T-cell (primary cell): ENCODE measurements at regions not wholly inside any gene's neighbourhood (a gene's known extent, or its start where the extent isn't known, plus 50 kb on each side); places are given as distances from the start of the nearest gene placed in this dataset.
"Not testable (repeated sequence)": the region's sequence is repeated elsewhere in the genome, so short reads cannot be mapped to it uniquely, and the experiment has no call there.

Experiments
- ATAC-seq, 4 experiments: fragments of 200-7000 bp in 3 of 4; fragments of 150-1000 bp in 1 of 4; cut with Tn5 transposase; replicated peaks in 1 of 4; 1 replicate in 3 of 4; 2 replicates in 1 of 4; pipeline ENCODE4 v1.10.0; 2021; ENCODE audit warnings: moderate library complexity in 3 of 4, mild to moderate bottlenecking in 2 of 4, moderate number of reproducible peaks in 1 of 4
- CTCF ChIA-PET, 2 donors: fragments of 300-600 bp; sonication (Branson Sonifier 250); formaldehyde crosslinking; loops; one replicate each; lab custom pipeline; 2022; ENCODE audit warnings: antibody characterized with exemption in 2 of 2; lab: Charles Lee
- POLR2A ChIA-PET, 2 donors: fragments of 300-600 bp; sonication (Branson Sonifier 250); formaldehyde crosslinking; loops; one replicate each; lab custom pipeline; 2022; ENCODE audit warnings: antibody characterized with exemption in 2 of 2; lab: Charles Lee
- DNase-seq, 35 experiments: peaks; one replicate each; pipeline versions ENCODE4 v3.0.0 to v3.0.0-alpha.2; 2013 to 2023
- H3K27ac ChIP-seq: one replicate; pipeline ENCODE4 v1.5.1; 2013; ENCODE audit warnings: low read length
- H3K27me3 ChIP-seq, 2 experiments: replicated peaks in 1 of 2; 1 replicate in 1 of 2; 2 replicates in 1 of 2; pipeline versions ENCODE4 v1.6.1 to v1.7.0; 2013; ENCODE audit warnings: low read length in 1 of 2, mixed read lengths in 1 of 2; ENCODE audit not compliant: control insufficient read depth in 2 of 2, insufficient read depth in 2 of 2; ENCODE audit errors: extremely low read depth in 1 of 2
- H3K36me3 ChIP-seq, 2 donors: 1 replicate in 1 of 2; 2 replicates in 1 of 2; pipeline versions ENCODE4 v1.6.1 to v1.7.0; 2013; ENCODE audit warnings: low read length in 1 of 2; ENCODE audit not compliant: control insufficient read depth in 2 of 2, insufficient read depth in 1 of 2; ENCODE audit errors: extremely low read depth in 1 of 2
- H3K4me1 ChIP-seq, 2 experiments: 1 replicate in 1 of 2; 2 replicates in 1 of 2; pipeline versions ENCODE4 v1.6.1 to v1.7.0; 2013; ENCODE audit warnings: low read length in 2 of 2, mixed read lengths in 1 of 2; ENCODE audit not compliant: insufficient read depth in 2 of 2, control insufficient read depth in 1 of 2; ENCODE audit errors: extremely low read depth in 1 of 2
- H3K4me3 ChIP-seq, 2 donors: 1 replicate in 1 of 2; 2 replicates in 1 of 2; pipeline versions ENCODE4 v1.5.1 to v1.7.0; 2013; ENCODE audit warnings: mild to moderate bottlenecking in 2 of 2, low read length in 1 of 2, moderate library complexity in 1 of 2; ENCODE audit not compliant: control insufficient read depth in 1 of 2; ENCODE audit errors: extremely low read depth in 1 of 2
- H3K9me3 ChIP-seq: 2 replicates; pipeline ENCODE4 v1.7.0; 2013
- H3K27ac Mint-ChIP-seq, 2 donors: one replicate each; pipeline ENCODE4 v1.8.0; 2020 to 2021; ENCODE audit warnings: mild to moderate bottlenecking in 2 of 2, mixed read lengths in 2 of 2
- H3K27me3 Mint-ChIP-seq, 2 donors: one replicate each; pipeline ENCODE4 v1.8.0; 2021 to 2022; ENCODE audit warnings: mixed read lengths in 2 of 2
- H3K36me3 Mint-ChIP-seq: one replicate; pipeline ENCODE4 v1.8.0; 2021; ENCODE audit warnings: mixed read lengths
- H3K4me1 Mint-ChIP-seq, 3 donors: one replicate each; pipeline ENCODE4 v1.8.0; 2020 to 2022; ENCODE audit warnings: mixed read lengths in 3 of 3, mild to moderate bottlenecking in 1 of 3
- H3K4me3 Mint-ChIP-seq, 3 donors: one replicate each; pipeline ENCODE4 v1.8.0; 2020 to 2022; ENCODE audit warnings: mild to moderate bottlenecking in 3 of 3, mixed read lengths in 3 of 3, moderate library complexity in 3 of 3
- H3K9me3 Mint-ChIP-seq, 3 donors: one replicate each; pipeline ENCODE4 v1.8.0; 2020 to 2022; ENCODE audit warnings: mixed read lengths in 3 of 3
- WGBS: methylation state at CpG from one replicate; pipeline ENCODE4 v1.1.5; 2013; ENCODE audit warnings: missing lambda C conversion rate; ENCODE audit not compliant: insufficient coverage; 5-methylcytosine and 5-hydroxymethylcytosine counted together

DNA sequence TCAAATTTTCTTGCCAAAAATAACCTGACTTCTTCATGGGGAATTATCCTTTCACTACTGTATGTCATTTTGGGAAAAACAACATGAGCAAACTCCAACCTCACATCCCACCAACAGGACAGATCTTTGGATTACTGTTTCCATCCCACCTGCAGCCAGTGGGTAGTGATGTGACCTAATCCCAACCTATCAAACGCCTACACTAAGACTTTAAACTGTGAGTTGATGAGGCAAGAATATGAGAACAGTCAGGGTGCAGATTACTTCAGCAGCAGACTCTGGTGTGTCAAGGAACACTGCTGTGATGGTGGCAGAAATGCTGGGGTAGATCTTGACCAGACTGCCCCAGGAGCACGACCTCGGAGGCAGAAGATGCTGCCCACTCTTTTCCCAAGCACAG lies 293.2 kb downstream of the DUSP6 start:
- POLR2A ChIA-PET = no interaction called here
- H3K27ac Mint-ChIP-seq = no peak overlapping the region
- Histone ChIP-seq H3K27me3 (no peaks in the 10 kb centered on the region), H3K4me3 (no peak overlapping the region), H3K27ac (no peak overlapping the region), H3K36me3 (no peaks in the 10 kb centered on the region), H3K4me1 (no peaks in the 10 kb centered on the region), H3K9me3 (no peaks in the 10 kb centered on the region)
- H3K36me3 Mint-ChIP-seq = no peaks in the 10 kb centered on the region
- DNase-seq (no peak), ATAC-seq (no peak)
- 38% methylated on average over 2 of the region's 3 CpGs for WGBS
- CTCF ChIA-PET = interaction anchor here in 1 of 2 donors (0.7 kb wide), 1 partner anchor 971 kb away, joined by 4 read pairs; no protein-coding TSS in a partner anchor
- H3K4me3 Mint-ChIP-seq = no peak overlapping the region
- no peaks in the 10 kb centered on the region for H3K9me3 Mint-ChIP-seq
- H3K27me3 Mint-ChIP-seq = peaks cover 0 to 7% of the 10 kb centered on the region in 2 donors
- no peaks in the 10 kb centered on the region for H3K4me1 Mint-ChIP-seq

DNA sequence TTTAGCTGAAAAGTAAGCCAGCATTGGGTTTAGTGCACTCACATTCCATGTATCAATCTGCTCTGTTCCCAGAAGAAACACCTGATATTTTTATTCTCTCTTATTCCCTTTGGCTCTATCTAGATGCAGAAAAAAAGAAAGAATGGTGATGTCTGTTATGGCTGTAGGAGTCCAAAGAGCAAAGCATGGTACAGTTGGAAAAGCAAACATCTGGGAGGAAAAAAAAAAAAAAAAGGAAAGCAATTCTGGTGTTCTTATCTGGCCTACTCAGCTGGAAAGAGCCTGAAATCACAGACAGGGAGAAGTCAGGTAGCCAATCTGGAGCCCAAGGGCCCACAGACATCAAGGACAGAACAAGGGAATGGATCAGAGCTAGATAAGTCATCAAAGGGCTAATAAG lies 293.9 kb downstream of the DUSP6 start:
- H3K9me3 ChIP-seq = no peaks in the 10 kb centered on the region
- ATAC-seq (no peak), DNase-seq (no peak)
- no peaks in the 10 kb centered on the region for H3K36me3 ChIP-seq
- H3K4me3 ChIP-seq = no peak overlapping the region
- POLR2A ChIA-PET = no interaction called here
- CTCF ChIA-PET = interaction anchor here in 1 of 2 donors (0.7 kb wide), 1 partner anchor 972 kb away, joined by 4 read pairs; no protein-coding TSS in a partner anchor
- no peak overlapping the region for H3K4me3 Mint-ChIP-seq
- H3K27me3 Mint-ChIP-seq = peaks cover 0 to 5% of the 10 kb centered on the region in 2 donors
- no peaks in the 10 kb centered on the region for H3K4me1 ChIP-seq
- no peak overlapping the region for H3K27ac Mint-ChIP-seq
- no peaks in the 10 kb centered on the region for H3K4me1 Mint-ChIP-seq
- H3K27ac ChIP-seq = no peak overlapping the region
- H3K36me3 Mint-ChIP-seq = no peaks in the 10 kb centered on the region
- H3K9me3 Mint-ChIP-seq = peaks cover 0 to under 1% (median 0%) of the 10 kb centered on the region in 3 donors
- no peaks in the 10 kb centered on the region for H3K27me3 ChIP-seq

GRCh38 chr12:89053817-89054216 lies 298.5 kb downstream of the DUSP6 start:
- H3K9me3 ChIP-seq, H3K4me3 ChIP-seq, H3K27me3 ChIP-seq, ATAC-seq, DNase-seq, H3K27me3 Mint-ChIP-seq, H3K4me1 Mint-ChIP-seq, H3K27ac Mint-ChIP-seq, H3K4me3 Mint-ChIP-seq, H3K9me3 Mint-ChIP-seq, H3K27ac ChIP-seq, H3K4me1 ChIP-seq, H3K36me3 Mint-ChIP-seq, POLR2A ChIA-PET, H3K36me3 ChIP-seq: not testable (repeated sequence)
- no CpG with 5 or more reads among the region's 4 CpGs for WGBS
- CTCF ChIA-PET = interaction anchor here in 1 of 2 donors (0.7 to 0.9 kb wide), 2 partner anchors 414 to 475 kb away, joined by 3 to 5 read pairs; no protein-coding TSS in a partner anchor

GRCh38 chr12:89051065-89051677 lies 301.1 kb downstream of the DUSP6 start:
- H3K4me3 ChIP-seq = no peak overlapping the region
- peaks cover 0 to 4% (median 0%) of the 10 kb centered on the region in 3 donors for H3K9me3 Mint-ChIP-seq
- ChIA-PET CTCF (interaction anchor here (0.7 to 2.6 kb wide), 12 partner anchors 12 to 476 kb away, joined by 3 to 20 read pairs (median 4); partner anchors contain the start of gene GALNT4 (in 1 of the 2)), POLR2A (no interaction called here)
- no peaks in the 10 kb centered on the region for H3K4me1 Mint-ChIP-seq
- H3K27ac ChIP-seq = no peak overlapping the region
- H3K27me3 Mint-ChIP-seq = peaks cover 0 to 5% of the 10 kb centered on the region in 2 donors
- no peaks in the 10 kb centered on the region for H3K9me3 ChIP-seq
- no peaks in the 10 kb centered on the region for H3K36me3 Mint-ChIP-seq
- no peak overlapping the region for H3K27ac Mint-ChIP-seq
- no peaks in the 10 kb centered on the region for H3K36me3 ChIP-seq
- ATAC-seq = peak in 2 of 4 experiments; percentile 62 to 63
- WGBS = no CpG with 5 or more reads among the region's 2 CpGs
- DNase-seq = peak in 10 of 35 experiments; percentile 2 to 73 (median 14)
- H3K4me1 ChIP-seq = no peaks in the 10 kb centered on the region
- H3K4me3 Mint-ChIP-seq = no peak overlapping the region
- peaks cover 0 to 5% of the 10 kb centered on the region in 2 experiments for H3K27me3 ChIP-seq

- Histone ChIP-seq H3K4me3 (no peak overlapping the region), H3K9me3 (no peaks in the 10 kb centered on the region), H3K27ac (no peak overlapping the region), H3K4me1 (no peaks in the 10 kb centered on the region), H3K36me3 (no peaks in the 10 kb centered on the region), H3K27me3 (peaks cover 0 to 4% of the 10 kb centered on the region in 2 experiments)
- POLR2A ChIA-PET = no interaction called here
- Mint-ChIP-seq H3K36me3 (no peaks in the 10 kb centered on the region), H3K4me1 (no peaks in the 10 kb centered on the region), H3K27me3 (no peaks in the 10 kb centered on the region), H3K4me3 (no peak overlapping the region), H3K9me3 (no peaks in the 10 kb centered on the region), H3K27ac (no peak overlapping the region)
- DNase-seq (no peak), ATAC-seq (no peak)
- no CpG with 5 or more reads among the region's 2 CpGs for WGBS
- CTCF ChIA-PET = interaction anchor here in 1 of 2 donors (0.8 to 1.8 kb wide), 2 partner anchors 29 to 414 kb away, joined by 3 to 4 read pairs; no protein-coding TSS in a partner anchor
These were observed 304.4 kb downstream of the DUSP6 start for GRCh38 chr12:89047856-89048418.

GRCh38 chr12:89041078-89041477 lies 311.2 kb downstream of the DUSP6 start:
- ChIA-PET CTCF (interaction anchor here in 1 of 2 donors (0.7 kb wide), 1 partner anchor 24 kb away, joined by 3 read pairs; no protein-coding TSS in a partner anchor), POLR2A (no interaction called here)
- Mint-ChIP-seq H3K4me3 (no peak overlapping the region), H3K9me3 (peaks cover 0 to 4% (median 3%) of the 10 kb centered on the region in 3 donors), H3K27me3 (no peaks in the 10 kb centered on the region), H3K4me1 (peaks cover 30 to 34% (median 34%) of the 10 kb centered on the region in 3 donors), H3K27ac (peak overlapping the region; percentile 87 to 89), H3K36me3 (no peaks in the 10 kb centered on the region)
- Histone ChIP-seq H3K4me1 (peaks cover 20 to 21% of the 10 kb centered on the region in 2 experiments), H3K9me3 (no peaks in the 10 kb centered on the region), H3K4me3 (no peak overlapping the region), H3K27me3 (no peaks in the 10 kb centered on the region), H3K27ac (peak overlapping the region; percentile 63), H3K36me3 (no peaks in the 10 kb centered on the region)
- DNase-seq (no peak), ATAC-seq (no peak)
- WGBS = 100% methylated on average over 1 of the region's 2 CpGs
